A673 (cell line): ENCODE measurements at regions not wholly inside any gene's neighbourhood (a gene's known extent, or its start where the extent isn't known, plus 50 kb on each side); places are given as distances from the start of the nearest gene placed in this dataset.

Experiments
- BruUV-seq: library from RNA; stranded (reverse); fragments of 400-500 nt; replicated peaks from 2 replicates; lab custom pipeline; 2021; lab: Mats Ljungman, UMichigan
- CTCF ChIA-PET: fragments of 300-600 bp; sonication (Branson Sonifier 250); formaldehyde crosslinking; loops from one replicate; lab custom pipeline; 2022; ENCODE audit warnings: antibody characterized with exemption; lab: Charles Lee
- POLR2A ChIA-PET: fragments of 300-600 bp; sonication (Branson Sonifier 250); formaldehyde crosslinking; loops from one replicate; lab custom pipeline; 2022; ENCODE audit warnings: antibody characterized with exemption; ENCODE audit not compliant: low non-redundant PET; lab: Charles Lee
- DNase-seq: peaks from one replicate; pipeline ENCODE4 v3.0.0-alpha.2; 2015; ENCODE audit warnings: low spot score
- H3K27ac ChIP-seq: fragments of 200-600 bp; sonication (generic); 2 replicates; pipeline ENCODE4 v1.5.1; 2016; ENCODE audit warnings: mixed run types, low read depth, mild to moderate bottlenecking, mixed read lengths, antibody characterized with exemption, low read length; ENCODE audit not compliant: poor library complexity, severe bottlenecking
- H3K27me3 ChIP-seq: fragments of 200-600 bp; sonication (generic); replicated peaks from 2 replicates; pipeline ENCODE4 v1.6.1; 2017; ENCODE audit warnings: mixed run types, low read depth, mild to moderate bottlenecking, mixed read lengths, antibody characterized with exemption, low read length; ENCODE audit not compliant: insufficient read depth, poor library complexity
- H3K36me3 ChIP-seq: fragments of 200-600 bp; sonication (generic); 2 replicates; pipeline ENCODE4 v1.6.1; 2016; ENCODE audit warnings: mixed run types, mild to moderate bottlenecking, mixed read lengths, antibody characterized with exemption, low read length; ENCODE audit not compliant: insufficient read depth, poor library complexity, severe bottlenecking
- H3K4me1 ChIP-seq: fragments of 200-600 bp; sonication (generic); 2 replicates; pipeline ENCODE4 v1.6.1; 2017; ENCODE audit warnings: mixed run types, mild to moderate bottlenecking, mixed read lengths, antibody characterized with exemption, low read length; ENCODE audit not compliant: insufficient read depth, poor library complexity, severe bottlenecking
- H3K4me3 ChIP-seq: fragments of 200-600 bp; sonication (generic); 2 replicates; pipeline ENCODE4 v1.5.1; 2016; ENCODE audit warnings: low read depth, mixed run types, mild to moderate bottlenecking, mixed read lengths, low read length; ENCODE audit not compliant: poor library complexity, severe bottlenecking
- H3K9me3 ChIP-seq: fragments of 200-600 bp; sonication (generic); 2 replicates; pipeline ENCODE4 v1.6.1; 2016; ENCODE audit warnings: mixed run types, low read depth, mild to moderate bottlenecking, mixed read lengths, antibody characterized with exemption, low read length; ENCODE audit not compliant: poor library complexity, severe bottlenecking
- EZH2 ChIP-seq: fragments of 200-600 bp; sonication (generic); IDR thresholded peaks from 2 replicates; pipeline ENCODE4 v1.6.1; 2017; ENCODE audit warnings: borderline replicate concordance, low read depth, mild to moderate bottlenecking, mixed read lengths, antibody characterized with exemption, low read length; ENCODE audit not compliant: poor library complexity, severe bottlenecking
- intact Hi-C: fragments of 100-400 bp; cut with micrococcal nuclease; formaldehyde crosslinking; loops from one replicate; pipeline ENCODE4 v1.10.0; 2022; ENCODE audit not compliant: unreplicated experiment
- TF ChIP-seq, protein P1 (sequence below): fragments of 300-800, 200-600 bp; sonication (generic); conservative IDR thresholded peaks from 2 replicates; pipeline ENCODE4 v1.5.1; 2017; ENCODE audit warnings: low read depth, mild to moderate bottlenecking, antibody characterized with exemption, low read length, moderate library complexity, mixed read lengths

DNA sequence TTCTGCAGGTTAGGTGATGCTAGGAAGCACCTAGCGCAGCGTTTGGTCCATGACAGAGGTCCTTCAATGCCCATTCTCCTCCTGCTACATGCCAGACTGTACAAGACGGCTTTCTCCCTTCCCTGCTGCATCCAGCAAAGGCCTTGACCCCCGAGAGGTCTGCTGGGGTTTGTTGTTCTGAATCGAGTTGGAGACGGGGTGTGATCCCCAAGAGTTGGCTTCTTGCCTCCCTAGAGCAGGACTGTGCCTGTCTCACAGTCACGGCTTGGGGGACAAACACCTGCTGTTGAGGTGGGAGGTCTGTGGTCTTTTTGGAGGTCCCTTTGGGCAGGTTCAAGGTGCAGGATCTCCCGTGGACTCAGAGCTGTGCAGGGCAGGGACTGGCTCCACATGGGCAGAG is 352.3 kb upstream of the B3GAT1 start:
- Histone ChIP-seq H3K36me3 (no peaks in the 10 kb centered on the region), H3K27ac (no peak overlapping the region), H3K9me3 (peaks cover 6% of the 10 kb centered on the region), H3K4me3 (no peak overlapping the region), H3K27me3 (no peaks in the 10 kb centered on the region), H3K4me1 (no peaks in the 10 kb centered on the region)
- POLR2A ChIA-PET, result no interaction called here
- BruUV-seq, result no TSS peak
- intact Hi-C loops, result no loop called here
- DNase-seq, result no peak
- CTCF ChIA-PET, result no interaction called here
- TF ChIP-seq, protein P1, sequence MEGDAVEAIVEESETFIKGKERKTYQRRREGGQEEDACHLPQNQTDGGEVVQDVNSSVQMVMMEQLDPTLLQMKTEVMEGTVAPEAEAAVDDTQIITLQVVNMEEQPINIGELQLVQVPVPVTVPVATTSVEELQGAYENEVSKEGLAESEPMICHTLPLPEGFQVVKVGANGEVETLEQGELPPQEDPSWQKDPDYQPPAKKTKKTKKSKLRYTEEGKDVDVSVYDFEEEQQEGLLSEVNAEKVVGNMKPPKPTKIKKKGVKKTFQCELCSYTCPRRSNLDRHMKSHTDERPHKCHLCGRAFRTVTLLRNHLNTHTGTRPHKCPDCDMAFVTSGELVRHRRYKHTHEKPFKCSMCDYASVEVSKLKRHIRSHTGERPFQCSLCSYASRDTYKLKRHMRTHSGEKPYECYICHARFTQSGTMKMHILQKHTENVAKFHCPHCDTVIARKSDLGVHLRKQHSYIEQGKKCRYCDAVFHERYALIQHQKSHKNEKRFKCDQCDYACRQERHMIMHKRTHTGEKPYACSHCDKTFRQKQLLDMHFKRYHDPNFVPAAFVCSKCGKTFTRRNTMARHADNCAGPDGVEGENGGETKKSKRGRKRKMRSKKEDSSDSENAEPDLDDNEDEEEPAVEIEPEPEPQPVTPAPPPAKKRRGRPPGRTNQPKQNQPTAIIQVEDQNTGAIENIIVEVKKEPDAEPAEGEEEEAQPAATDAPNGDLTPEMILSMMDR, result no peak
- no peak for TF ChIP-seq EZH2

DNA sequence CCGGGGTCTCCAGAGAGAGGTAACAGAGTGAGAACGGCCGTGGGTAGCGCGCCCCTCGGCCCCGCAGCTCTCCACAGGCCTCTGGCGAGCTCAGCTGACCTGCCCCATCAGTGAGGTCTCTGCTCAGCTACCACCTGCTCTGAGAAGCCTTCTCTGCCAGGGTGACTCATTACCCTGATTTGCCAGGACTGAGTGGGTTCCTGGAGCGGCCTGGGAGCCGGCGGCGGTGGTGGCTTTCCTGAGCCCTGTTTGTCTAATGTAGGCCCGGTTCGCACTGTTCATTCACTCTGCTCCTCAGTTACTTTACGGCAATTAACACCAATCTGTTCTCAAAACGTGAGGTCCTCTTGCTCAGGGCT is 351.0 kb upstream of the B3GAT1 start:
- DNase-seq, result no peak
- TF ChIP-seq, protein P1, result no peak
- TF ChIP-seq EZH2, result no peak
- no peak overlapping the region for H3K27ac ChIP-seq
- intact Hi-C loops, result no loop called here
- no peak overlapping the region for H3K4me3 ChIP-seq
- no TSS peak for BruUV-seq
- no peaks in the 10 kb centered on the region for H3K9me3 ChIP-seq
- no peaks in the 10 kb centered on the region for H3K4me1 ChIP-seq
- CTCF ChIA-PET, result no interaction called here
- no peaks in the 10 kb centered on the region for H3K27me3 ChIP-seq
- no peaks in the 10 kb centered on the region for H3K36me3 ChIP-seq
- POLR2A ChIA-PET, result no interaction called here

DNA sequence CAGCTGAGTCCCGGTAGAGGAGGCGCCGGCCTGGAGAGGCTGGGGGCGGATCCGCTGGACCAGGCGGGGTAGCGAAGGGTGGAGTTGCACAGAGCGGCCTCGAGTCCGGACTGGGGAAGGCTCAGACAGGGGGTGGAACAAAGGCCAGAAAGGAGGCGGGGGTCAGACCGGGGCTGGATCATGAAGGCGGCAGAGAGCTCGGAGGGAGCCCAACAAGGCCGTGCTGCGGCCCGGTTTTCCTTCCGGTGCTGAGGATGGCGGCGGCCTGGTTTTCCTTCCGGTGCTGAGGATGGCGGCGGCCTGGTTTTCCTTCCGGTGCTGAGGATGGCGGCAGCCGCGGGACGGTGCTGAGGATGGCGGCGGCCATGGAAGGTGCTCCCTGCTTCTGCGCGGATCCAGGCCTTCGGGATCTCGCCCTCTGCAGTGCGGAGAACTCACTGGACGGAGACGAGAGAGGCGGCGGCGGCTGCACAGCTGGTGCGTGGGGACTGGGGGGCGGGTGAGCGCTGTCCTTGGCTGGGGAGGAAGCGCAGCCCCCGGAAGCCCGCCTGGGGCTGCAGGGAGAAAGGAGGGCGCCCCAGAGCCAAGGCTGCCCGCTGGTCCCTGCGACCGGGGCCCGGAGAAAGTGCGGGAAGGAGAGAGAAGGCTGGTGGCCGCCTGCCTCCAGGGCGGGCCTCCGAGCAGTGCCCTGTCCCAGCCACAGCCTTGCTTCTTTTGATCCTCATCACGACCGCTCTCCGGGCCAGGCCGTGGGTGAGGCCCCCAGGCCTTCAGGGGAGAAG is 350.4 kb upstream of the B3GAT1 start:
- ChIA-PET POLR2A (no interaction called here), CTCF (no interaction called here)
- intact Hi-C loops, result no loop called here
- no peak for DNase-seq
- no peaks in the 10 kb centered on the region for H3K36me3 ChIP-seq
- H3K4me1 ChIP-seq, result no peaks in the 10 kb centered on the region
- TF ChIP-seq, protein P1, result no peak
- no peak for TF ChIP-seq EZH2
- no peak overlapping the region for H3K4me3 ChIP-seq
- no peaks in the 10 kb centered on the region for H3K27me3 ChIP-seq
- no peak overlapping the region for H3K27ac ChIP-seq
- no peaks in the 10 kb centered on the region for H3K9me3 ChIP-seq
- no TSS peak for BruUV-seq
